Left cardiac atrium (tissue), 4 donors: ENCODE measurements at regions not wholly inside any gene's neighbourhood (a gene's known extent, or its start where the extent isn't known, plus 50 kb on each side); places are given as distances from the start of the nearest gene placed in this dataset.
A peak's percentile ranks its signal among the peaks of the same experiment; 100 is the strongest.

Experiments used
- ATAC-seq, 2 donors: fragments of 200-7000 bp; cut with Tn5 transposase; one replicate each; pipeline ENCODE4 v1.9.1; 2020; ENCODE audit warnings: mild to moderate bottlenecking in 2 of 2, moderate library complexity in 2 of 2
- DNase-seq: peaks from one replicate; pipeline ENCODE4 v3.0.0-alpha.2; 2020
- intact Hi-C, 2 donors: fragments of 100-400 bp; cut with DNase I; formaldehyde crosslinking; loops; one replicate each; pipeline versions ENCODE4 v1.14.1 to v1.15.1; 2022 to 2023
- donor health status: DM: no; HTN: yes; CAD: no.
- donor health status: DM: no; HTN: yes; CAD: no; lungs with severe emphysema.
- donor health status: DM: yes; HTN: yes; CAD: no.
- donor health status: Dilated cardiomyopathy.

DNA sequence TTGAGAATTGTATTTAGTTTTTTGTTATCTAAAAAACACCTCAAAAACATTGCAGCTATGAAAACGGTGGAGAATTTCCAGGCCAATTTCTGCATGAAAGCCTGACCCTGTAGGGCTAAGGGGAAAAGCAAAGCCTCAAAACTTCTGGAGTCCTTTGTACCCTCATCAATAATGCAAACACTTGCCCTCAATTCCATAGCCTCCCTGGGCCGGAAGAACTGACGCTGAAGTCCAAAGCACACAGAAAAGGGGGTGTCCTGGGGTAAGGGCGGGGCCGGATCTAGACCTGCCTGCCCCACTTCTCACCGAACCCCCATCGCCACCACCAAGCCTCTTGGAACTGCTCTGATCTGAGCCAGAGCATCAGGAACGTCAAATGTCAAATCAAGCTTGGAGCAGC is 173.9 kb upstream of the S100G start:
- DNase-seq = no peak
- intact Hi-C loops = no loop called here
- no peak for ATAC-seq

DNA sequence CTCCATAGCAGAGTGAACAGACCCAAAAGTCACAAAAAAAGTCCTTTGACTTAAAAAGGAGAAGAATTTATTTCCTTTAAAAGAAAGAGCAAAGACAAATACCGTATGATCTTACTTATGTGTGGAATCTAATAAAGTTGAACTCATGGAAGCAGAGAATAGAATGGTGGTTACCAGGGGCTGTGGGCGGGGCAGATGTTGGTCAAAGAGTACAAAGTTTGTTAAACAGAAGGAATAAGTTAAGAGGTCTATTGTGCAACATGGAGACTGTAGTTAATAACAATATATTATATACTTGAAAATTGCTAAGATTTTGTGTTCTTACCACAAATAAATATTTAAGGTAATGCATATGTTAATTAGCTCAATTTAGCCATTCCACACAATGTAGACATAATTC is 173.3 kb upstream of the S100G start:
- no peak for DNase-seq
- intact Hi-C loops = no loop called here
- no peak for ATAC-seq

DNA sequence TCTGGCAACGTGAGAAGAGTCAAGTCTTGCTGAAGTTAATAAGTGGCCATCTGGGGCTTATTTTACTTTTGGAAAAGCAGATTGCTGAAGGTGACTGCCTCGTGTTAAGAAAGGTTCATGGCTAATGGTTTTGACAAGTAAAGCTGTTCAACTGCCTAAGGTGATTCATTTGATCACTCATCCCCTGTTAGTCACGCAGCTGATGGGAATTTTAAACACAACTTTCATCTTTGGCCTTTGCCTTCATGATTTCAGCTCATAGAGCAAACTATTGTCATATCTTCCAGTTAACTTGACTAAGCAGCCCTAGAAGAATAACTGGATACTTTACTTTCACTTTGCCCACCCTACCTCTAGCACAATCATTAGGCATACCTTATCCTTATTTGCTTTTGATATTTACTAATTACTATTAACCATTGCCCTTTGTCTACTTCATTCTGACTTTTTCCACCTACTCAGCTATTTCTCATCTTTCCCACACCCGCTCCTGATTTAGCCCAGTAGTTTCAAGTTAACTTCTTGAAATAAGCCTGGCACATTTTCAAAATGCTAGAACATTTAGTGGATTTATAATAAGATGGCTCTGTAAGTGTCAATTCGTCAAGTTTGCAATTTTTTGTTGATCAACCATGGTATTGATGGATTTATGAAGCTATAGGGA is 170.6 kb upstream of the S100G start:
- no peak for ATAC-seq
- DNase-seq = no peak
- intact Hi-C loops = no loop called here

DNA sequence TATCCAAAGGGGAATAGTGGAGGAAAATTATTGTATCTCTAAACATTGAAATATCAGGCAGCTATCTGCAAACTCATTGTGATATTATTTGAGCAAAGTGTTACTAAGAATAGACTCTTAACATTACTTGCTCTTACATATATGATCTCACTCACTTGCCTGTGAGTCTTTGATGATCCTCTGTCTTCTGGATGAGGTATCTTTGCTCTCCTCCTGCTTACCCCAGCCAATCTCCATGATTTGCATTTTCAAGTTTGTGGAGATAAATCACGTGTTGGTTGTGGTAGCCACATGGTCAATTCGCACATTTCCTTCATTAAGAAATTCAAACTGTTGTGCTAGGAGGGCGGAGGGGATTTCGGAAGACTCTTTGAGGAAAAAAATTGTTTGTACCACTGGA is 169.9 kb upstream of the S100G start:
- ATAC-seq (no peak), DNase-seq (no peak)
- intact Hi-C loops = no loop called here

DNA sequence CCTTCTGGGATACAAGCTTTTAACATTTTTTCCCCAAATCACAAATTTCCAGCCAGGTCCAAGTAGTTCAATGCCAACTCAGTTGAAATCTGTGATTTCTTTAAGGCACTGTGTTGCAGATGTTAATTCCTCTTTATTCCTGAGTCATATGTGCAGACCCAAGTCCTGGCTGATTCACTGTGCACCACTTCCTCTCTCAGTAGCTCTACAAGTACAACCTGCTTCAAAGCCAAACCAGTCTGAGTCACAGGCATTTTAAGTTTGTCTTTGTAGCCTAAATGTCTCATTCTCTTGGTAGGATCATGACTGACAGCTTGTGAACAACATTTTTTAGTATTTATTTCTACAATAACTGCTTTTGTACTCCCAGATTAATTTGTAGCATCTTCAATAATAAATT is 165.6 kb upstream of the S100G start:
- DNase-seq (no peak), ATAC-seq (peak in 1 of 2 donors; percentile 91)
- intact Hi-C loops = no loop called here

DNA sequence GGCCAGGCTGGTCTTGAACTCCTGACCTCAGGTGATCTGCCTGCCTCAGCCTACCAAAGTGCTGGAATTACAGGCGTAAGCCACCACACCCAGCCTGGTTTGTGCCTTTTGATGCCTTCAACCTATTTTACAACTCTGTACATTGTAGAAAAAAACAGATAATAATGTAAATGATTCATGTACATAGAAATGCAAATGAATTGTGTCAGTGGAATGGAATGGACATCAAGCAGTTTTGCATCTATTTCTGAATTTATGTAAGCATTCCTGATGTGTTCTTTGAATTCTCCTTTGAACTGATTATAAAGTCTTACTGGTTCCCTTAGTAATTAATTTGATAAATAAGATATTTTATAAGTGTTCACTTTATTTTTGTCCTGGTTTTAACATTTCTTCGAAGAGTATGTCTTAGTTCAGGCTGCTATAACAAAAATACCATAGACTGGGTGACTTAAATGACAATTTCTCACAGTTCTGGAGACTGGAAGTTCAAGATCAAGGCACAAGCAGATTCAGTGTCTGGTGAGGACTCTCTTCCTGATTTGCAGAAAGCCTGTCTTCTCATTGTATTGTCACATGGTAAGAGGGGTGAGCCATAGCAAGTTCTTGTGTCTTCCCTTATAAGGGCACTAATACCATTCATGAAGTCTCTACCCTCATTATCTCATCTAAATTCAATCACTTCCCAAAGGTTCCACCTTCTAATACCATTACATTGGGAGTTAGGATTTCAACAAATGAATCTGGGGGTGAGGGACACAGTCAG is 162.2 kb upstream of the S100G start:
- ATAC-seq = no peak
- DNase-seq = no peak

DNA sequence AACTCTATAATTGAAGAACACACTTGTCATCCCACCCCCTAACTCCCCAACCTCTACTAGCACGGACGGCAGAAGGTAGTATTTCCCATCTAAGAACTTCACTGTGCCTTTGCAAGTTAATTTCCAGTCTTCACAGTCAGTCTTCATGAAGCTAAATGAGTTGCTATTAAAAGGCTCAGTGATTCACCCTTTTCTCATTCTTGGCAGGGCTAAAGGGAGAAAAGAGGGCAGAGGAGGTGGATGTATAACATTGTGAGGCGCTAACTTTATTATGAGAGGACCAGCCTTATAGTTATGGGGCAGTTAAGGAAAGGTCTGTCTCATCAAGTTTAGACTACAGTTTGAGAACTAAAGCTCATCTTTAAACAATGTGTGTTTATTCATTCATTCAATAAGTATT is 161.0 kb upstream of the S100G start:
- no peak for ATAC-seq
- DNase-seq = no peak
- intact Hi-C loops = no loop called here

More for the DNA sequence above, 162.2 kb upstream of the S100G start:
- intact Hi-C loops = no loop called here

DNA sequence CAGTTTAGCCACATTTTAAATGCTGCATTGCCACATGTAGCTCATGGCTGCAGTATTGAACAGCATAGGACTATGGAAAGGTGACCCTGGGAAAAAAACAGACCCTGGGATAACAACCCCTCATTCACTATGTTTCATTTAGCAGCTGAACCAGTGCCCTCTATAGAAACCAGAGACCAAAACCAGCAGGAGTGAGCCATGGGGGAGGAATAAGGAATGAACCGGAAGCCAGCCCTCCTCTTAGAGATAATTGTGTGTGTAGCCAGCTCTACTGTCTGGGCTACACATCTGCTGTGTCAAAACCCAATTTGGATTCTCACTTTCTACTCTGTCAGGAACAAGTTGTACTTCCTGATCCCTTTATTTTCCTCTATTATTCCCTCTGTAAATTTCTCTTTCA is 158.5 kb upstream of the S100G start:
- DNase-seq = no peak
- intact Hi-C loops = no loop called here
- ATAC-seq = no peak

DNA sequence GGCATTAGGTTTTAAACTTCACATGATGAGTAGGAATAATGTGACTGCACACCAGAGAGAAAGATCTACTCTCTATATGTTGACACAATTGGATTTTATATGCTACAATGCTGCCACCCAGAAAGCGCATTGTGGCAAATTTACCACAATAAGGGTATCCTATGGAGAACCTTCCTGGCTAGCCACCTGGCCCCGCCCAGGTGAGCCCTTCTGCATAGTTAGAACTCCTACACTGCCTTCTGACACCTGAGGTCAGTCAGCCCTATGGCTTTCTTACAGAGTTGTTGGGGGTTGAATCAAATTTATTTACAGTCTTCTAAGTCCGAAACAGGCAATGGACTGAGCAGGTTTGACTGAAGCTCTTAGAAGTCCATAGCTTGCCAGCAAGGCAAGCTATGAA is 153.8 kb upstream of the S100G start:
- DNase-seq (no peak), ATAC-seq (no peak)
- intact Hi-C loops = no loop called here

DNA sequence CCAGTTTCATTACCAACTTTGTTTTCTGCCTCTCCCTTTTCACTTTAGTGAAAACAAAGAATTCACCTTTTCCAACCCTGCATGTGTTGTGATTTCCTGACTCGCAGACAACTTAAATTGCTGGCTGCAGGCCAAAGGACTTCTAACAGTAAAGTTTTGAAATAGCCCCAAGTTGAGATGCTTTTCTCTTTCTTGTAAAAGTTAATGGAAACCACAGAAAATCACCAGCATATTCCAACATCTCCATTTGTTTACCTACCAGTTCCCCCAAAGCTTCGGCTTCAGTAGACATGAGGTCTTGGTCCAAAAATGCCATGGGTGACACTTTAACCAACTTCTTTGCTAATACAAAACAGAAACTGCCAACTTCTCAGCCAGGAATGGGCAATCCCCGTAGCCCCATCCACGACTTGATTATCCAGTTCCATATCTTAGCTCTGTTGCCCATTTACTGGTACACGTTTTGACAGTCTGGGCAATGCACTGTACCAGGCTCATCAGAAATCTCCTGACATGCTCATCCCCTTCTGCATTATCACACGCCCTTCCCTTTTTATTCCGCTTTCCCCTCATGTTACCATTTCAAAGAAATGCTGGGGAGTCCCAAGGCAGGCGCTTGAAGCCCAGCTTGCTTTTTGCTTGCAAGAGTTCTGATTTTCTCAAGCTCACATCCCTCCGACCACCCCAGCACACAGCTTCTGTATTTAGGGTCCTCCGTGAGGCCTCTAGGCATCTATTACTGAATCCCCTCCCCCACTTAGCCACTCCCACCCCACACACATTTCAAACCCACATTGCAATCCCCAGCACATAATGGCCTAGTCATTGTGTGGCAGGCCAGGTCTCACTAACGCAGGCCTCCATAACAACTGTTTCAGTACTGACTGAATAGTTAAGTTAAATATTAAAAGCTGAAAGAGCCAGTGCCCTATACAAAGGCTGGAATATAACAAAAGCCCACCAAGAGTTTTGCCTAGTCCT is 137.9 kb upstream of the S100G start:
- intact Hi-C loops = no loop called here
- DNase-seq (no peak), ATAC-seq (no peak)

DNA sequence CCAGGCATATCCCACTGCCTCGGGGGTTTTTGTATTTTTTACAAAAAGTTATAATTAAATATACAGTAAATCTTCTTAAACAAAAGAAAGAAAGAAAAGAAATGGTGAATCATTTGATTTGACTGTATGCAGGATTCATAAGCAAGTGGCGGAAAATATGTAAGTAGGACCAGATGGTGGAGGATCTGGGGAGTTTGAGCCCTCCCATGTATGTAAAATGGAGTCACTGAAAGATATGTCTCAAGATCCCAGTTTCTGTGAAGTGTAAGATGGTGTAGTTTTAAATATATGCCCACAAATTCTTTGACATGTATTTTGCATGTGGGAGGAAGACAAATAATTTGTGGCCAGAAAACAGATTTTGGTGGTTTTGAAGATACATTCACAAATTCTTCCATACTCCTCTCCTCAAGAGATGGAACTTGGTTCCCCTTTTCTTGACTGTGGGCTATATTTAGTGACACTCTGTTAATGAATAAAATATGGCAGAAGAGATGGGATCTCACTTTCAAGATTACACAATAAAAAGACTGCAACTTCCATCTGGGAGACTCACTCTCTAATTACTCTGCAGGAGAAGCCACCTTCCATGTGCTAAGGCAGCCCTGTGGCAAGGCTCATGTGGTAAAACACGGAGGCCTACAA is 133.6 kb upstream of the S100G start:
- no peak for DNase-seq
- ATAC-seq = no peak
- intact Hi-C loops = no loop called here

DNA sequence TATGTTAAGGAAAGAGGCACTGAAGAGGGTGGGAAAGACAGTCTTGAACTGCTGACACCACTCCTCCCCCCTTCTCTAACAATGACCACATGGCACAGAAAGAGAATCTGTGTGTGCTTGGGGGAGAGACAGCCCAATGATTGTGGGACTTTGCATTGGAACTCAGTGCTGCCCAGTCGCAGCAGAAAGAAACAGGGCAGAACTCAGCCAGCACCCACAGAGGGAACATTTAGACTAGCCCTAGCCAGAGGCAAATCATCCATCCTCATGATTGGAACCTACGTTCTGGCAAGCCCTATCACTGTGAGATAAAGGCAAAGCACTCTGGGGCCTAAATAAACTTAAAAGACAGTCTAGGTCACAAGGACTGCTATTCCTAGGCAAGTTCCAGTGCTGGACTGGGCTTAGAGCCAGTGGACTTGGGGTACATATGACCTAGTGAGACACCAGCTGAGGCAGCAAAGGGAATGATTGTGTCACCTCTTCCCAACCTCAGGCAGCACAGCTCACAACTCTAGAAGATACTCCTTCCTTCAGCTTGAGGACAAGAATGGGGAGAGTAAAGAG is 132.8 kb upstream of the S100G start:
- intact Hi-C loops = no loop called here
- ATAC-seq (peak in 1 of 2 donors; percentile 38), DNase-seq (no peak)

DNA sequence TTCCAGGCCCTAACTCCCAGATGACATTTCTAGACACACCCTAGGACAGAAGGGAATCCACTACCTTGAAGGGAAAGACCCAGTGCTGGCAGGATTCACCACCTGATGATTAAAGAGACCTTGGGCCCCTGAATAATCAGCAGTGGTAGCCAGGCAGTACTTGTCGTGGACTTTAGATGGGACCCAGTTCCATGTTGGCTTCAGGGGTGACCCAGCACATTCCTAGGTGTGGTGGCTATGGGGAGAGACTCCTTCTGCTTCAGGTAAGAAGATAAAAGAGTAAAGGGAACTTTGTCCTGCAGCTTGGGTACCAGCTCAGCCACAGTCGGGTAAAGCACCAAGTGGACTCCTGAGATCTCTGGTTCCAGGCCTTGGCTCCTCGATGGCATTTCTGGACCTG is 131.8 kb upstream of the S100G start:
- DNase-seq (no peak), ATAC-seq (no peak)
- intact Hi-C loops = no loop called here

DNA sequence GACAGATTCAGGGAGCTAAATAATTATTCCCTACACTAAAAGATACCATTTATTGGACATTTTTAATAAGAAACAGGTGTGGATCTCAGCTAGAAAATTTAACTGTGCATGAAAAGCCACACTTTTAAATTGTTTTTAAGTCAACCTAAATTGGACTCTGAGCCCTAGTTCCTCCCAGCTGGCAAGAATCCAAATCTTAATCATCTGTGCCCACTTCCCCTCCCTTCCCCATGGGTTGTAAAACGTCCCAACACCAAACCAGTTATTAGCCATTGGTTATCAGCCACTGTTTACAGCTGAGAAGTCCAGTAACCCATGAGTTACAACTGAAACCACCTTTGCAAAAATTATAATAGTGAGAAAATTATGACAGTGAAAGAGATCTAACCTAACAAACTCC is 125.6 kb upstream of the S100G start:
- ATAC-seq = no peak

DNA sequence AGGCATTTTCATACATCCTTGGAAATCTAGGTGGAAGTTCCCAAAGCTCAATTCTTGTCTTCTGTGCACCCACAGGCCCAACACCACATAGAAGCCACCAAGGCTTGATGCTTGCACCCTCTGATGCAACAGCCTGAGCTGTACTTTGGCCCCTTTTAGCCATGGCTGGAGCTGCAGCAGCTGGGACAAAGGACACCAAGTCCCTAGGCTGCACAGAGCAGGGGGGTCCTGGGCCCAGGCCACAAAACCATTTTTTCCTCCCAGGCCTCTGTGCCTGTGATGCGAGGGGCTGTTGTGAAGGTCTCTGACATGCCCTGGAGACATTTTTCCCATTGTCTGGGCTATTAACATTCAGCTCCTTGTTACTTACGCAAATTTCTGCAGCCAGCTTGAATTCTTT is 124.0 kb upstream of the S100G start:
- no peak for DNase-seq
- no peak for ATAC-seq
- intact Hi-C loops = no loop called here

More for the DNA sequence above, 125.6 kb upstream of the S100G start:
- intact Hi-C loops = no loop called here
- no peak for DNase-seq

DNA sequence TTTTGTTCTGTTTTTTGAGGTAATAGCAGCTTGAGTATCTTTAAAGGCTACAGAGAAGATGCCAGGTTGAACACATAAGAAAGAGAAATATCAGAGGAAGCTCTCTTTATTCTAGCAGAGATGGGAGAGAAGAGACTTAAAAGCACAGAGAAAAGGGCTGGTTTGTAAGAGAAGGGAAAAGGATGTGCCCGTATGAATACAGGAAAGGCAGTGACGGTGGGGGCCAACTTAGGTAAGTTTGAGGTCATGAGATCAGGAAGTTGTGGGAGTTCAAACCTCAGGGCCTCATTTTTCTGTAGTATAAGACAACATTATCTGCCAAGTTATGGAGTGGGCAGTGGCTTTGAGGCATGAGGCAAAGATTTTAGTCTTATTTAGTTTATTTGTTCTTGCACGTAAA is 121.3 kb upstream of the S100G start:
- no peak for ATAC-seq

More for the DNA sequence above, 121.3 kb upstream of the S100G start:
- intact Hi-C loops = no loop called here
- DNase-seq = no peak
